ENCODE measurements at regions not wholly inside any gene's neighbourhood (a gene's known extent, or its start where the extent isn't known, plus 50 kb on each side); places are given as distances from the start of the nearest gene placed in this dataset.

GRCh38 chr6:74060354-74060753 lies 364.4 kb downstream of the CD109 start:
- no peak overlapping the region for H2AFZ ChIP-seq (ENCODE audit: low read length)
- no peaks in the 10 kb centered on the region for H4K20me1 ChIP-seq (ENCODE audit: insufficient read depth, low read length)
- H3K4me2 ChIP-seq (ENCODE audit: low read depth, low read length), result no peak overlapping the region
- no peaks in the 10 kb centered on the region for H3K4me1 ChIP-seq (ENCODE audit: insufficient read depth, low read length)
- intact Hi-C loops (cut with micrococcal nuclease; ENCODE audit: unreplicated experiment) (no loop called here), in situ Hi-C loops (cut with HindIII; ENCODE audit: extremely low pct_ligation_motif_present, low pct_unique_long_range_greater_than_20kb) (no loop called here)
- no peak overlapping the region for H3K4me3 ChIP-seq (replicated peaks in 1 of 3; ENCODE audit: insufficient read depth in 1 of 3, low read depth in 2 of 3, low read length in 3 of 3)
- WGBS (ENCODE audit: low lambda C conversion rate), result 2% methylated on average over 2 of the region's 2 CpGs
- ChIA-PET CTCF (ENCODE audit: low intra/inter-chr PET ratio, low total read pairs) (no interaction called here), POLR2A (no interaction called here)
- no peak overlapping the region for H3K9ac ChIP-seq (ENCODE audit: insufficient read depth, low read depth, low read length)
- H3K36me3 ChIP-seq (replicated peaks in 1 of 2; ENCODE audit: control insufficient read depth in 1 of 2, insufficient read depth in 2 of 2, low read length in 2 of 2), result no peaks in the 10 kb centered on the region
- H3K79me2 ChIP-seq (ENCODE audit: insufficient read depth, low read length), result no peaks in the 10 kb centered on the region
- ATAC-seq (no peak), DNase-seq (ENCODE audit: low spot score) (no peak), FAIRE-seq (no peak)
- no peak for TF ChIP-seq CREM (IDR thresholded peaks at IDR 0.05)
- no peak for TF ChIP-seq CREM (CRISPR knock-in tag; IDR thresholded peaks at IDR 0.05)
- TF ChIP-seq ZNF775 (CRISPR knock-in tag; IDR thresholded peaks at IDR 0.05; ENCODE audit: borderline replicate concordance), result no peak
- no peak for TF ChIP-seq ZC3H4 (CRISPR knock-in tag; IDR thresholded peaks at IDR 0.05; ENCODE audit: borderline replicate concordance)
- TF ChIP-seq ZNF18 (CRISPR knock-in tag; IDR thresholded peaks at IDR 0.05; ENCODE audit: insufficient replicate concordance), result no peak
- TF ChIP-seq STAT5B (CRISPR knock-in tag; IDR thresholded peaks at IDR 0.05), result no peak
- TF ChIP-seq CENPBD1 (CRISPR knock-in tag; IDR thresholded peaks at IDR 0.05; ENCODE audit: borderline replicate concordance, low read depth), result no peak
- no peak for TF ChIP-seq ZNF772 (CRISPR knock-in tag; IDR thresholded peaks at IDR 0.05)
- no TSS peak for BruUV-seq (replicated peaks)
- no peak overlapping the region for H3K27ac ChIP-seq (ENCODE audit: extremely low read length, insufficient read depth, low read length)
- no peaks in the 10 kb centered on the region for H3K9me3 ChIP-seq (ENCODE audit: low read length)
- H3K27me3 ChIP-seq (ENCODE audit: control insufficient read depth in 1 of 2, insufficient read depth in 2 of 2, low read length in 2 of 2), result no peaks in the 10 kb centered on the region

GRCh38 chr6:74058606-74059005 lies 362.6 kb downstream of the CD109 start:
- POLR2A ChIA-PET, result no interaction called here
- intact Hi-C loops (cut with micrococcal nuclease; ENCODE audit: unreplicated experiment), result no loop called here
- no peak for DNase-seq (ENCODE audit: low spot score)
- WGBS (ENCODE audit: low lambda C conversion rate), result 9% methylated on average over 2 of the region's 2 CpGs
- H3K9ac ChIP-seq (ENCODE audit: insufficient read depth, low read depth, low read length), result no peak overlapping the region
- no peaks in the 10 kb centered on the region for H4K20me1 ChIP-seq (ENCODE audit: insufficient read depth, low read length)
- H3K36me3 ChIP-seq (replicated peaks in 1 of 2; ENCODE audit: control insufficient read depth in 1 of 2, insufficient read depth in 2 of 2, low read length in 2 of 2), result no peaks in the 10 kb centered on the region
- no peak for TF ChIP-seq IKZF1 (IDR thresholded peaks at IDR 0.05)
- no peak overlapping the region for H3K27ac ChIP-seq (ENCODE audit: extremely low read length, insufficient read depth, low read length)
- no peaks in the 10 kb centered on the region for H3K27me3 ChIP-seq (ENCODE audit: control insufficient read depth in 1 of 2, insufficient read depth in 2 of 2, low read length in 2 of 2)
- H3K79me2 ChIP-seq (ENCODE audit: insufficient read depth, low read length), result no peaks in the 10 kb centered on the region
- CTCF ChIA-PET (ENCODE audit: low intra/inter-chr PET ratio, low total read pairs), result no interaction called here
- no peak overlapping the region for H3K4me3 ChIP-seq (replicated peaks in 1 of 3; ENCODE audit: insufficient read depth in 1 of 3, low read depth in 2 of 3, low read length in 3 of 3)
- no peak overlapping the region for H2AFZ ChIP-seq (ENCODE audit: low read length)
- no peaks in the 10 kb centered on the region for H3K4me1 ChIP-seq (ENCODE audit: insufficient read depth, low read length)
- no peak overlapping the region for H3K4me2 ChIP-seq (ENCODE audit: low read depth, low read length)
- no peak for FAIRE-seq
- in situ Hi-C loops (cut with HindIII; ENCODE audit: extremely low pct_ligation_motif_present, low pct_unique_long_range_greater_than_20kb), result no loop called here
- BruUV-seq (replicated peaks), result no TSS peak
- ATAC-seq, result no peak
- no peaks in the 10 kb centered on the region for H3K9me3 ChIP-seq (ENCODE audit: low read length)

Measured in HepG2 (cell line).